H9 (cell line): ENCODE measurements at regions not wholly inside any gene's neighbourhood (a gene's known extent, or its start where the extent isn't known, plus 50 kb on each side); places are given as distances from the start of the nearest gene placed in this dataset.

Experiments used
- DNase-seq: peaks from one replicate; pipeline ENCODE4 v3.0.0-alpha.2; 2017
- H2AFZ ChIP-seq: one replicate; pipeline ENCODE4 v1.6.1; 2013; ENCODE audit warnings: mild to moderate bottlenecking, low read length, control low read depth, moderate library complexity
- H2AK5ac ChIP-seq: 2 replicates; pipeline ENCODE4 v1.6.1; 2013; ENCODE audit warnings: low read length, control low read depth, mixed read lengths; ENCODE audit not compliant: insufficient read length
- H2BK120ac ChIP-seq: one replicate; pipeline ENCODE4 v1.6.1; 2013; ENCODE audit warnings: low read depth, mild to moderate bottlenecking, low read length, control low read depth, inconsistent platforms; ENCODE audit not compliant: poor library complexity, severe bottlenecking
- H2BK12ac ChIP-seq: 2 replicates; pipeline ENCODE4 v1.6.1; 2013; ENCODE audit warnings: low read length, control low read depth, mixed read lengths, low read depth; ENCODE audit not compliant: insufficient read length
- H2BK15ac ChIP-seq: 2 replicates; pipeline ENCODE4 v1.6.1; 2013; ENCODE audit warnings: low read depth, low read length, control low read depth
- H2BK20ac ChIP-seq: one replicate; pipeline ENCODE4 v1.6.1; 2013; ENCODE audit warnings: low read depth, mild to moderate bottlenecking, low read length, control low read depth, inconsistent platforms; ENCODE audit not compliant: poor library complexity, severe bottlenecking
- H2BK5ac ChIP-seq: 2 replicates; pipeline ENCODE4 v1.6.1; 2013; ENCODE audit warnings: low read length, control low read depth, mixed read lengths; ENCODE audit not compliant: insufficient read length
- H3K14ac ChIP-seq: 2 replicates; pipeline ENCODE4 v1.6.1; 2013; ENCODE audit warnings: low read length, control low read depth; ENCODE audit not compliant: insufficient read depth
- H3K18ac ChIP-seq: 2 replicates; pipeline ENCODE4 v1.6.1; 2013; ENCODE audit warnings: low read depth, mild to moderate bottlenecking, mixed read lengths, low read length, control low read depth; ENCODE audit not compliant: insufficient read length
- H3K23ac ChIP-seq: 2 replicates; pipeline ENCODE4 v1.6.1; 2013; ENCODE audit warnings: low read length, control low read depth, mixed read lengths, low read depth; ENCODE audit not compliant: insufficient read length
- H3K23me2 ChIP-seq: 2 replicates; pipeline ENCODE4 v1.6.1; 2013; ENCODE audit warnings: low read depth, mild to moderate bottlenecking, mixed read lengths, low read length, control low read depth; ENCODE audit not compliant: insufficient read length, poor library complexity, severe bottlenecking
- H3K27ac ChIP-seq: 2 replicates; pipeline ENCODE4 v1.5.1; 2013; ENCODE audit warnings: low read length, control low read depth, mixed read lengths, low read depth; ENCODE audit not compliant: insufficient read length
- H3K27me3 ChIP-seq: 2 replicates; pipeline ENCODE4 v1.6.1; 2013; ENCODE audit warnings: low read length, control low read depth, inconsistent platforms; ENCODE audit not compliant: insufficient read depth
- H3K4ac ChIP-seq: 2 replicates; pipeline ENCODE4 v1.6.1; 2013; ENCODE audit warnings: low read depth, mild to moderate bottlenecking, control low read depth, inconsistent platforms, low read length, moderate library complexity
- H3K4me1 ChIP-seq: 2 replicates; pipeline ENCODE4 v1.6.1; 2013; ENCODE audit warnings: low read length, control low read depth, inconsistent platforms; ENCODE audit not compliant: insufficient read depth
- H3K4me2 ChIP-seq: 2 replicates; pipeline ENCODE4 v1.6.1; 2013; ENCODE audit warnings: low read length, control low read depth, mixed read lengths; ENCODE audit not compliant: insufficient read length, insufficient read depth
- H3K56ac ChIP-seq: 2 replicates; pipeline ENCODE4 v1.6.1; 2013; ENCODE audit warnings: low read depth, mild to moderate bottlenecking, mixed read lengths, low read length, control low read depth; ENCODE audit not compliant: insufficient read length
- H3K79me1 ChIP-seq: 2 replicates; pipeline ENCODE4 v1.6.1; 2013; ENCODE audit warnings: low read depth, mild to moderate bottlenecking, moderate library complexity, low read length, control low read depth, inconsistent platforms; ENCODE audit not compliant: insufficient read depth, poor library complexity, severe bottlenecking
- H3K79me2 ChIP-seq: 2 replicates; pipeline ENCODE4 v1.6.1; 2013; ENCODE audit warnings: low read length, control low read depth, inconsistent platforms; ENCODE audit not compliant: insufficient read depth
- H3K9ac ChIP-seq: 2 replicates; pipeline ENCODE4 v1.6.1; 2013; ENCODE audit warnings: low read length, control low read depth, mixed read lengths; ENCODE audit not compliant: insufficient read length; ENCODE audit errors: extremely low read depth
- H3K9me3 ChIP-seq: one replicate; pipeline ENCODE4 v1.6.1; 2013; ENCODE audit warnings: low read depth, low read length, inconsistent platforms; ENCODE audit not compliant: control insufficient read depth
- H3T11ph ChIP-seq: one replicate; pipeline ENCODE4 v1.6.1; 2013; ENCODE audit warnings: mild to moderate bottlenecking, low read length, control low read depth, inconsistent platforms
- H4K20me1 ChIP-seq: one replicate; pipeline ENCODE4 v1.6.1; 2013; ENCODE audit not compliant: control insufficient read depth, insufficient read length, insufficient read depth
- H4K5ac ChIP-seq: 2 replicates; pipeline ENCODE4 v1.6.1; 2013; ENCODE audit warnings: low read depth, mild to moderate bottlenecking, mixed read lengths, low read length, control low read depth; ENCODE audit not compliant: insufficient read length
- H4K8ac ChIP-seq: replicated peaks from 2 replicates; pipeline ENCODE4 v1.6.1; 2013; ENCODE audit warnings: low read length, control low read depth, mixed read lengths, low read depth; ENCODE audit not compliant: insufficient read length
- H4K91ac ChIP-seq: 2 replicates; pipeline ENCODE4 v1.6.1; 2013; ENCODE audit warnings: low read depth, mild to moderate bottlenecking, moderate library complexity, mixed read lengths, low read length, control low read depth; ENCODE audit not compliant: insufficient read length
- H3K27ac Mint-ChIP-seq, 3 experiments: 2 replicates in 2 of 3; 3 replicates in 1 of 3; pipeline ENCODE4 v1.8.0; 2020 to 2021; ENCODE audit warnings: mixed read lengths in 3 of 3, mild to moderate bottlenecking in 1 of 3, moderate library complexity in 1 of 3
- H3K27me3 Mint-ChIP-seq: 2 replicates; pipeline ENCODE4 v1.8.0; 2021; ENCODE audit warnings: low read depth, mild to moderate bottlenecking, moderate library complexity, mixed read lengths
- H3K36me3 Mint-ChIP-seq, 3 experiments: 2 replicates in 2 of 3; 3 replicates in 1 of 3; pipeline ENCODE4 v1.8.0; 2020 to 2021; ENCODE audit warnings: low read depth in 3 of 3, mixed read lengths in 3 of 3; ENCODE audit not compliant: insufficient read depth in 1 of 3
- H3K4me1 Mint-ChIP-seq, 2 experiments: 2 replicates each; pipeline ENCODE4 v1.8.0; 2020; ENCODE audit warnings: mixed read lengths in 2 of 2
- H3K4me3 Mint-ChIP-seq, 2 experiments: 2 replicates in 1 of 2; 3 replicates in 1 of 2; pipeline ENCODE4 v1.8.0; 2020 to 2021; ENCODE audit warnings: mild to moderate bottlenecking in 2 of 2, mixed read lengths in 2 of 2, moderate library complexity in 1 of 2
- H3K9me3 Mint-ChIP-seq, 2 experiments: 2 replicates in 1 of 2; 3 replicates in 1 of 2; pipeline ENCODE4 v1.8.0; 2020; ENCODE audit warnings: mild to moderate bottlenecking in 2 of 2, mixed read lengths in 2 of 2, moderate library complexity in 1 of 2
- WGBS: extraction: QIAGEN DNeasy Blood & Tissue Kit; methylation state at CpG from one replicate; pipeline ENCODE4 v1.1.7; 2013; ENCODE audit warnings: missing lambda C conversion rate, low lambda C conversion rate, mixed read lengths; ENCODE audit not compliant: insufficient read length; ENCODE audit errors: extremely low coverage; 5-methylcytosine and 5-hydroxymethylcytosine counted together
- TF ChIP-seq, protein P1 (sequence below): fragments of 200-600 bp; sonication (generic); conservative IDR thresholded peaks from 3 replicates; pipeline ENCODE4 v1.8.0; 2021; ENCODE audit warnings: antibody characterized with exemption, mild to moderate bottlenecking

DNA sequence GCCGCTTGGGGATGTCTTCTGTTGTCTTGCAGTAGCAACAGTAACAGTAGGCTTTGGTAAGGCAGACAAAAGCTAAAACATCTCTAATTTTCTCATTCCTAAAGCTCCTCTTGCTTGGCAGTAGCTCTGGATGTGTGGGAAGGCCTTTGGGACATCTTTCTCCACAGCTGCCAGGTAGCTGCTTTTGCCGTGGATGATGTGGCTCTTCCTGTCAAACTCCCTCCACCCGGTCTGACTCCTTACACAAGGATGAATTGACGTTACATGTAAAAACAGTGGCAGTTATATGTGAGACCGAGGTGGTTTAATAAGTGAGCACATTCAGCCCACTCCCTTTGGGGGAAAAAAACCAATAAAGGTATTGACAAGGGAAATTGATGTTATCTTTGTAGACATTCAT is 309.1 kb downstream of the TUSC7 start:
- Histone ChIP-seq H3T11ph (no peak overlapping the region), H3K4me2 (no peak overlapping the region), H4K20me1 (no peaks in the 10 kb centered on the region), H2AK5ac (no peak overlapping the region), H3K14ac (no peak overlapping the region), H2BK120ac (no peak overlapping the region), H2AFZ (no peak overlapping the region), H3K79me2 (no peaks in the 10 kb centered on the region), H3K9me3 (no peaks in the 10 kb centered on the region), H4K91ac (no peak overlapping the region), H3K56ac (no peak overlapping the region), H3K79me1 (no peaks in the 10 kb centered on the region), H3K23ac (no peak overlapping the region), H3K27ac (no peak overlapping the region), H3K4ac (no peak overlapping the region), H4K8ac (no peak overlapping the region), H2BK15ac (no peak overlapping the region), H3K27me3 (no peaks in the 10 kb centered on the region), H4K5ac (no peak overlapping the region), H3K9ac (no peak overlapping the region), H2BK5ac (no peak overlapping the region), H3K18ac (no peak overlapping the region), H3K23me2 (no peaks in the 10 kb centered on the region), H2BK20ac (no peak overlapping the region), H3K4me1 (no peaks in the 10 kb centered on the region), H2BK12ac (no peak overlapping the region)
- no peaks in the 10 kb centered on the region for H3K9me3 Mint-ChIP-seq
- peaks cover 26 to 32% of the 10 kb centered on the region in 2 experiments for H3K4me1 Mint-ChIP-seq
- no peak overlapping the region for H3K27ac Mint-ChIP-seq
- no CpG with 5 or more reads among the region's 5 CpGs for WGBS
- no peak overlapping the region for H3K4me3 Mint-ChIP-seq
- TF ChIP-seq, protein P1, sequence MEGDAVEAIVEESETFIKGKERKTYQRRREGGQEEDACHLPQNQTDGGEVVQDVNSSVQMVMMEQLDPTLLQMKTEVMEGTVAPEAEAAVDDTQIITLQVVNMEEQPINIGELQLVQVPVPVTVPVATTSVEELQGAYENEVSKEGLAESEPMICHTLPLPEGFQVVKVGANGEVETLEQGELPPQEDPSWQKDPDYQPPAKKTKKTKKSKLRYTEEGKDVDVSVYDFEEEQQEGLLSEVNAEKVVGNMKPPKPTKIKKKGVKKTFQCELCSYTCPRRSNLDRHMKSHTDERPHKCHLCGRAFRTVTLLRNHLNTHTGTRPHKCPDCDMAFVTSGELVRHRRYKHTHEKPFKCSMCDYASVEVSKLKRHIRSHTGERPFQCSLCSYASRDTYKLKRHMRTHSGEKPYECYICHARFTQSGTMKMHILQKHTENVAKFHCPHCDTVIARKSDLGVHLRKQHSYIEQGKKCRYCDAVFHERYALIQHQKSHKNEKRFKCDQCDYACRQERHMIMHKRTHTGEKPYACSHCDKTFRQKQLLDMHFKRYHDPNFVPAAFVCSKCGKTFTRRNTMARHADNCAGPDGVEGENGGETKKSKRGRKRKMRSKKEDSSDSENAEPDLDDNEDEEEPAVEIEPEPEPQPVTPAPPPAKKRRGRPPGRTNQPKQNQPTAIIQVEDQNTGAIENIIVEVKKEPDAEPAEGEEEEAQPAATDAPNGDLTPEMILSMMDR, result no peak
- H3K36me3 Mint-ChIP-seq, result no peaks in the 10 kb centered on the region
- no peak for DNase-seq
- H3K27me3 Mint-ChIP-seq, result no peaks in the 10 kb centered on the region; the same call in 1 of the 2 replicates
